ENCODE measurements at regions not wholly inside any gene's neighbourhood (a gene's known extent, or its start where the extent isn't known, plus 50 kb on each side); places are given as distances from the start of the nearest gene placed in this dataset.

DNA sequence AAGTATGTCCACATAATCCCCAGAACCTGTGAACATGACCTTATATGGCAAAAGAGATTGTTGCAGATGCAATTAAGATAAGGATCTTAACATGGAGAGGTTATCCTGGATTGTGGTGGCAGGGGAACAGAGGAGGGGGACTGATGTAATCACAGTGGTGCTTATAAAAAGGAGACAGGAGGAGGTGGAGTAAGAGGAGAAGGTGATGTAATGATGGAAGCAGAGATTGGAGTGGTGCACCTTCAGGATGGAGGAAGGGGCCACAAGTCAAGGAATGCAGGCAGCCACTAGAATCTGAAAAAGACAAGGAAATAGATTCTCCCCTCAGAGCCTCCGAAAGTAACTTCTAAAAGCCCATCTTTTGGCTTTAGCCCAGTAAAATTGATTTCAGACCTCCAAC, 388.4 kb downstream of the BCOR start:
- TF ChIP-seq, protein P1, sequence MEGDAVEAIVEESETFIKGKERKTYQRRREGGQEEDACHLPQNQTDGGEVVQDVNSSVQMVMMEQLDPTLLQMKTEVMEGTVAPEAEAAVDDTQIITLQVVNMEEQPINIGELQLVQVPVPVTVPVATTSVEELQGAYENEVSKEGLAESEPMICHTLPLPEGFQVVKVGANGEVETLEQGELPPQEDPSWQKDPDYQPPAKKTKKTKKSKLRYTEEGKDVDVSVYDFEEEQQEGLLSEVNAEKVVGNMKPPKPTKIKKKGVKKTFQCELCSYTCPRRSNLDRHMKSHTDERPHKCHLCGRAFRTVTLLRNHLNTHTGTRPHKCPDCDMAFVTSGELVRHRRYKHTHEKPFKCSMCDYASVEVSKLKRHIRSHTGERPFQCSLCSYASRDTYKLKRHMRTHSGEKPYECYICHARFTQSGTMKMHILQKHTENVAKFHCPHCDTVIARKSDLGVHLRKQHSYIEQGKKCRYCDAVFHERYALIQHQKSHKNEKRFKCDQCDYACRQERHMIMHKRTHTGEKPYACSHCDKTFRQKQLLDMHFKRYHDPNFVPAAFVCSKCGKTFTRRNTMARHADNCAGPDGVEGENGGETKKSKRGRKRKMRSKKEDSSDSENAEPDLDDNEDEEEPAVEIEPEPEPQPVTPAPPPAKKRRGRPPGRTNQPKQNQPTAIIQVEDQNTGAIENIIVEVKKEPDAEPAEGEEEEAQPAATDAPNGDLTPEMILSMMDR (IDR thresholded peaks at IDR 0.05), result no peak
- no peak for TF ChIP-seq POLR2A (IDR thresholded peaks at IDR 0.05)

All from uterus (tissue), 2 donors.